Suprapubic skin (tissue), 3 donors: ENCODE measurements at regions not wholly inside any gene's neighbourhood (a gene's known extent, or its start where the extent isn't known, plus 50 kb on each side); places are given as distances from the start of the nearest gene placed in this dataset.

Source experiments
- EP300 ChIP-seq: sonication (generic); formaldehyde crosslinking; IDR thresholded peaks from one replicate; pipeline ENCODE4 v1.6.1; 2017; ENCODE audit warnings: antibody characterized with exemption
- TF ChIP-seq, protein P1 (sequence below), 2 donors: fragments of 200-600 bp in 1 of 2; fragments of 450-650 bp in 1 of 2; sonication (generic) in 1 of 2; IDR thresholded peaks; one replicate each; pipeline ENCODE4 v1.5.1; 2016 to 2019; ENCODE audit warnings: antibody characterized with exemption in 2 of 2, mild to moderate bottlenecking in 1 of 2, moderate library complexity in 1 of 2

DNA sequence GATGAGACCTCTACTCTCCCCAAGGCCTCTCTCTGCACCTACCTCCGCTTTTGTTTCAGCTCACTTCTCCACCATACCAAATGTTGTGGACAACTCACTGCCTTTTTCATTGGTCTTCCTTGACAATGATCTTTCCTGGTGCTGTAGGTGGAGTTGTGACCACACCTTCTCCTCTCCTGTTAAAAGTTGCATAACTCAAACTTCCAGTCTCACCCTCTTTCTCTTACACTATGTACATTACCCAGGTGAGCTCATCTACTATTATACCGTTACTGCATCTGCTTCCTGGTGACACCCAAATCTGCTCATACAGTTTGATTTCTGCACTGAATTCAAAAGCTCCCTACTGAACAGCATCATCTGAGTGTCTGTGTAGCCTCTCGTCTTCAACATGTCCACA lies 542.8 kb downstream of the GALC start:
- TF ChIP-seq EP300: no peak
- TF ChIP-seq, protein P1, sequence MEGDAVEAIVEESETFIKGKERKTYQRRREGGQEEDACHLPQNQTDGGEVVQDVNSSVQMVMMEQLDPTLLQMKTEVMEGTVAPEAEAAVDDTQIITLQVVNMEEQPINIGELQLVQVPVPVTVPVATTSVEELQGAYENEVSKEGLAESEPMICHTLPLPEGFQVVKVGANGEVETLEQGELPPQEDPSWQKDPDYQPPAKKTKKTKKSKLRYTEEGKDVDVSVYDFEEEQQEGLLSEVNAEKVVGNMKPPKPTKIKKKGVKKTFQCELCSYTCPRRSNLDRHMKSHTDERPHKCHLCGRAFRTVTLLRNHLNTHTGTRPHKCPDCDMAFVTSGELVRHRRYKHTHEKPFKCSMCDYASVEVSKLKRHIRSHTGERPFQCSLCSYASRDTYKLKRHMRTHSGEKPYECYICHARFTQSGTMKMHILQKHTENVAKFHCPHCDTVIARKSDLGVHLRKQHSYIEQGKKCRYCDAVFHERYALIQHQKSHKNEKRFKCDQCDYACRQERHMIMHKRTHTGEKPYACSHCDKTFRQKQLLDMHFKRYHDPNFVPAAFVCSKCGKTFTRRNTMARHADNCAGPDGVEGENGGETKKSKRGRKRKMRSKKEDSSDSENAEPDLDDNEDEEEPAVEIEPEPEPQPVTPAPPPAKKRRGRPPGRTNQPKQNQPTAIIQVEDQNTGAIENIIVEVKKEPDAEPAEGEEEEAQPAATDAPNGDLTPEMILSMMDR (IDR thresholded peaks at IDR 0.05): no peak
